Putamen (tissue), 1 donor: ENCODE measurements at regions not wholly inside any gene's neighbourhood (a gene's known extent, or its start where the extent isn't known, plus 50 kb on each side); places are given as distances from the start of the nearest gene placed in this dataset.
"Not testable (repeated sequence)": the region's sequence is repeated elsewhere in the genome, so short reads cannot be mapped to it uniquely, and the experiment has no call there.

Experiments
- DNase-seq: peaks from one replicate; pipeline ENCODE4 v3.0.0-alpha.2; 2016; ENCODE audit warnings: low spot score

GRCh38 chrX:74179990-74180389 is 124.0 kb upstream of the ZCCHC13 start:
- DNase-seq, result no peak

GRCh38 chrX:74179499-74179898 is 124.5 kb upstream of the ZCCHC13 start:
- DNase-seq, result no peak

- no peak for DNase-seq
Observed at GRCh38 chrX:74179071-74179470, 124.9 kb upstream of the ZCCHC13 start.

- no peak for DNase-seq
Observed at GRCh38 chrX:74178536-74178935, 125.4 kb upstream of the ZCCHC13 start.

GRCh38 chrX:74171465-74171864 is 132.5 kb upstream of the ZCCHC13 start:
- no peak for DNase-seq

- no peak for DNase-seq
Observed at GRCh38 chrX:74162199-74162598, 141.8 kb upstream of the ZCCHC13 start.

GRCh38 chrX:74160816-74161215 is 143.2 kb upstream of the ZCCHC13 start:
- DNase-seq, result no peak

GRCh38 chrX:74160358-74160757 is 143.6 kb upstream of the ZCCHC13 start:
- no peak for DNase-seq

GRCh38 chrX:74147439-74147838 is 156.5 kb upstream of the ZCCHC13 start:
- DNase-seq, result no peak

- no peak for DNase-seq
Observed at GRCh38 chrX:74138943-74139342, 165.0 kb upstream of the ZCCHC13 start.

- peak; percentile 33 for DNase-seq
Observed at GRCh38 chrX:74133156-74133796, 170.7 kb upstream of the ZCCHC13 start.

GRCh38 chrX:74132280-74132679 is 171.7 kb upstream of the ZCCHC13 start:
- DNase-seq, result no peak

- DNase-seq, result no peak
Observed at GRCh38 chrX:74119016-74119910, 184.7 kb upstream of the ZCCHC13 start.

- no peak for DNase-seq
Observed at GRCh38 chrX:74117962-74118902, 185.7 kb upstream of the ZCCHC13 start.

GRCh38 chrX:74111245-74111644 is 192.7 kb upstream of the ZCCHC13 start:
- no peak for DNase-seq

GRCh38 chrX:74107666-74108065 is 196.3 kb upstream of the ZCCHC13 start:
- no peak for DNase-seq

- DNase-seq, result no peak
Observed at GRCh38 chrX:74104356-74105015, 199.5 kb upstream of the ZCCHC13 start.

- not testable (repeated sequence) for DNase-seq
Observed at GRCh38 chrX:74098407-74098806, 205.6 kb upstream of the ZCCHC13 start.

- DNase-seq, result no peak
Observed at GRCh38 chrX:74090049-74090448, 213.9 kb upstream of the ZCCHC13 start.

- DNase-seq, result no peak
Observed at GRCh38 chrX:74085642-74086236, 218.2 kb upstream of the ZCCHC13 start.

GRCh38 chrX:74080165-74080564 is 223.8 kb upstream of the ZCCHC13 start:
- DNase-seq, result no peak
